ENCODE measurements at regions not wholly inside any gene's neighbourhood (a gene's known extent, or its start where the extent isn't known, plus 50 kb on each side); places are given as distances from the start of the nearest gene placed in this dataset.

DNA sequence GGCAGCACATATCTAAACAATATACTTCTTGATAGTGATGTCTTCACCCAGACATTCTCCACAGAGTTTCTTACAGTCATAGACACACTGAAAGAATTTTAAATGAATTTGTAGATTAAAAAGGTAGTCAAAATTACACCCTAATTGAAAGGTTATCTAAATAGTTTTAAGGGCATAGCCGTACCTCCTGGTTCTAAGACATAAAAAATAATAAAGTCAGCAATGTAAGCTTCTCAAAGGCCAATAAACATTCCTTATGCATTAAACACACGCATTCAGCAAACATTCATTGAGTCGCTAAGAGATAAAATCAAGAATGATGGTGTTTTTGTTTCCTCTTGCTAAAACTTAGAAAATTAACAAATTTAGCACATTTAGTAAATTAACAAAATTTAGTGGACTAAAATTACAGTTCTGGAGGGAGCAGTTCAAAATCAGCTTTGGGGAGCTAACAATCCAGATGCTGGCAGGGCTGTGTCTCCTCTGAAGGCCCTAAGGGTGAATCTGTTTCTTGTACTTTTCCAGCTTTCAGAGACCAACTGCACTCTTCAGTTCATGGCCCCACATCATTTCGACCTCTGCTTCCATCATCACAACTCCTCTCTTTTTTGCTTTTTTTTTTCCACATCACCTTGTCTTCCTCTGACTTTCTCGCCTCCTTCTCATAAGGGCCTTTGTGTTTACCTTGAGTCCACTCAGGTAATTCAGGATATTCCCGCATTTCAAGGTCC, 516.5 kb downstream of the DNAH5 start:
- TF ChIP-seq, protein P1, sequence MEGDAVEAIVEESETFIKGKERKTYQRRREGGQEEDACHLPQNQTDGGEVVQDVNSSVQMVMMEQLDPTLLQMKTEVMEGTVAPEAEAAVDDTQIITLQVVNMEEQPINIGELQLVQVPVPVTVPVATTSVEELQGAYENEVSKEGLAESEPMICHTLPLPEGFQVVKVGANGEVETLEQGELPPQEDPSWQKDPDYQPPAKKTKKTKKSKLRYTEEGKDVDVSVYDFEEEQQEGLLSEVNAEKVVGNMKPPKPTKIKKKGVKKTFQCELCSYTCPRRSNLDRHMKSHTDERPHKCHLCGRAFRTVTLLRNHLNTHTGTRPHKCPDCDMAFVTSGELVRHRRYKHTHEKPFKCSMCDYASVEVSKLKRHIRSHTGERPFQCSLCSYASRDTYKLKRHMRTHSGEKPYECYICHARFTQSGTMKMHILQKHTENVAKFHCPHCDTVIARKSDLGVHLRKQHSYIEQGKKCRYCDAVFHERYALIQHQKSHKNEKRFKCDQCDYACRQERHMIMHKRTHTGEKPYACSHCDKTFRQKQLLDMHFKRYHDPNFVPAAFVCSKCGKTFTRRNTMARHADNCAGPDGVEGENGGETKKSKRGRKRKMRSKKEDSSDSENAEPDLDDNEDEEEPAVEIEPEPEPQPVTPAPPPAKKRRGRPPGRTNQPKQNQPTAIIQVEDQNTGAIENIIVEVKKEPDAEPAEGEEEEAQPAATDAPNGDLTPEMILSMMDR (IDR thresholded peaks at IDR 0.05): no peak
- no peak for TF ChIP-seq EP300 (IDR thresholded peaks at IDR 0.05)
- TF ChIP-seq POLR2A (IDR thresholded peaks at IDR 0.05): no peak
- no peak for TF ChIP-seq POLR2AphosphoS5 (IDR thresholded peaks at IDR 0.05)
